Activated CD8-positive, alpha-beta T cell treated with anti-CD3 and anti-CD28 coated beads for 36 hours (primary cell): ENCODE measurements at regions not wholly inside any gene's neighbourhood (a gene's known extent, or its start where the extent isn't known, plus 50 kb on each side); places are given as distances from the start of the nearest gene placed in this dataset.

ENCODE experiments used
- ATAC-seq: fragments of 200-7000 bp; cut with Tn5 transposase; one replicate; pipeline ENCODE4 v1.10.0; 2021; ENCODE audit warnings: mild to moderate bottlenecking, moderate library complexity
- CTCF ChIA-PET: fragments of 350-600 bp; sonication (Branson Sonifier 250); formaldehyde crosslinking; loops from one replicate; lab custom pipeline; 2021; ENCODE audit warnings: antibody characterized with exemption; lab: Charles Lee
- POLR2A ChIA-PET: fragments of 350-600 bp; sonication (Branson Sonifier 250); formaldehyde crosslinking; loops from one replicate; lab custom pipeline; 2021; ENCODE audit warnings: antibody characterized with exemption; lab: Charles Lee
- DNase-seq: peaks from one replicate; pipeline ENCODE4 v3.0.0-alpha.2; 2020
- H3K27ac Mint-ChIP-seq: one replicate; pipeline ENCODE4 v1.8.0; 2021; ENCODE audit warnings: mild to moderate bottlenecking, mixed read lengths
- H3K27me3 Mint-ChIP-seq: one replicate; pipeline ENCODE4 v1.8.0; 2021; ENCODE audit warnings: mixed read lengths
- H3K36me3 Mint-ChIP-seq: one replicate; pipeline ENCODE4 v1.8.0; 2021; ENCODE audit warnings: low read depth, mixed read lengths
- H3K4me1 Mint-ChIP-seq: one replicate; pipeline ENCODE4 v1.8.0; 2021; ENCODE audit warnings: low read depth, mixed read lengths
- H3K4me3 Mint-ChIP-seq: one replicate; pipeline ENCODE4 v1.8.0; 2021; ENCODE audit warnings: mild to moderate bottlenecking, moderate library complexity, mixed read lengths
- H3K9me3 Mint-ChIP-seq: one replicate; pipeline ENCODE4 v1.8.0; 2021; ENCODE audit warnings: mixed read lengths
- CTCF ChIP-seq: fragments of 200-600 bp; IDR thresholded peaks from one replicate; pipeline ENCODE4 v1.8.0; 2022; ENCODE audit warnings: antibody characterized with exemption, mild to moderate bottlenecking
- intact Hi-C: fragments of 100-400 bp; cut with micrococcal nuclease; formaldehyde crosslinking; loops from one replicate; pipeline ENCODE4 v1.10.0; 2022

DNA sequence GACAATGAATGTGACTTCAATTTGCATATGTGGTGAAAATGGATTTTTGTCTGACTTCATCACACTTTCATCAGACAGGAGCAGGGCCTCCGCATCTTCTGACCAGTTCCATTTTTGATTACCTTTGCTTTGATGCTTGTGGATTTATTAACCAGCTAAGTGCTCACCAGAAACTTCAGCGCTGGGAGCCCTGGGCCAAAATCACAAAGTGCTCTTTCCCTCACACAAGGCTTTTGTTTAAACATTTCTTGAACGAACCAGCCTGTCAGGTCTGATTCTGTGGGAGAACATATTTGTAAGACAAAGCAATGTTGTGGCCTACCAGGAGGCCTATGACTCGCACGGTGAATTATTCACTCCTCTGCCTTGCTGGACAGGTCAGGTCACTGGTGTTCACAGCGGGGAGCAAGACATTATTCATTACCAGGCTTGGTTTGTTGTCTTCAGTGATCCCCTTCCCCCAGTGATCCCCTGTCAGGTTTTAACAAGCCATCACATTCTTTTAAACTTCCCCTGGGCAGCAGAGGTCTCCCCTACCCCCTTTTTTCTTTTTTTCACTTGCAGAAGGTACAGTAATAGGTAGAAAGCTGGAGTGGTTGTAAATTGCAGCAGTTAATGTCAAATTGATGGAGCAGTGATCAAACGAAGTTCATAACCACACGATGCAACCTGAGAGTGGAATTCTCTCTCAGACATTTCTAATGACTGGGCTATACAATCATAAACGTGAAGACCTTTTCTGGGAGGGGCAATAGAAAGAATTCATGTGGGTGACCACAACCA is 167.5 kb upstream of the PRICKLE1 start:
- DNase-seq: no peak
- Mint-ChIP-seq H3K27me3 (no peaks in the 10 kb centered on the region), H3K36me3 (no peaks in the 10 kb centered on the region), H3K27ac (no peak overlapping the region), H3K4me3 (no peak overlapping the region), H3K4me1 (no peaks in the 10 kb centered on the region), H3K9me3 (no peaks in the 10 kb centered on the region)
- intact Hi-C loops: no loop called here
- ATAC-seq: no peak
- POLR2A ChIA-PET: no interaction called here
- CTCF ChIA-PET: no interaction called here
- TF ChIP-seq CTCF: no peak

DNA sequence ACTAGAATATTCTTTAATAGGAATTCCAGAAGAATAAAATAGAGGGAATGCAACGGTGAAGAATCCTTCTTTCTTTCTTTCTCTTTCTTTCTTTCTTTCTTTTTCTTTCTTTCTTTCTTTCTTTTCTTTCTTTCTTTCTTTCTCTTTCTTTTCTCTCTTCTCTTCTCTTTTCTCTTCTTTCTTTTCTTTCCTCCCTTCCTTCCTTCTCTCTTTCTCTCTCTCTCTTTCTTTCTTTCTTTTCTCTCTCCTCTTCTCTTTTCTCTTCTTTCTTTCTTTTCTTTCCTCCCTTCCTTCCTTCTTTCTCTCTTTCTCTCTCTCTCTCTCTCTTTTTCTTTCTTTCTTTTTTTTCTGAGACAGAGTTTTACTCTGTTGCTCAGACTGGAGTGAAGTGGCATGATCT is 160.8 kb upstream of the PRICKLE1 start:
- H3K4me1 Mint-ChIP-seq: no peaks in the 10 kb centered on the region
- H3K4me3 Mint-ChIP-seq: no peak overlapping the region
- ChIA-PET POLR2A (no interaction called here), CTCF (no interaction called here)
- intact Hi-C loops: no loop called here
- DNase-seq: no peak
- H3K27ac Mint-ChIP-seq: no peak overlapping the region
- H3K36me3 Mint-ChIP-seq: no peaks in the 10 kb centered on the region
- no peak for TF ChIP-seq CTCF
- peaks cover 9% of the 10 kb centered on the region for H3K9me3 Mint-ChIP-seq
- no peak for ATAC-seq
- no peaks in the 10 kb centered on the region for H3K27me3 Mint-ChIP-seq

DNA sequence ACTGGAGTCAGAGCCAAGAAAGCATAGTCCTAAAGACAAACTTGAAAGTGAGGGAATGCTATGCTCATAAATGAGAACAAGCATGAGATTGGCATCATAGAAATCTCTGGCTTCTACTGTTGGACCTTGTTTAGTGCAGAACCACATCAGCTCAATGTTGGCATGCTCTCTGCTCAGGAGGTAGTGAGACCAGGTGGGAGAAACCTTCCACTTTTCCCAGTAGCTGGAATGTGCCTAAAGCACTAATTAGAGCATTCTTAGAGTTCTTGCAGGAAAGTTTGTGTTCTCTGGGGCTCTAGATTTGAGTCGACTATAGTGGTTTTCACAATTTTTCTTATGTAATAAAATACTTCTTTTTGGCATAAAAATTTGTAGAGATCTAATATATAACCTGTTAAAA is 159.7 kb upstream of the PRICKLE1 start:
- no peak for TF ChIP-seq CTCF

GRCh38 chr12:42744539-42745182 is 155.1 kb upstream of the PRICKLE1 start:
- no peak for DNase-seq
- Mint-ChIP-seq H3K4me3 (no peak overlapping the region), H3K27ac (no peak overlapping the region), H3K36me3 (no peaks in the 10 kb centered on the region), H3K9me3 (peaks cover 9% of the 10 kb centered on the region), H3K4me1 (no peaks in the 10 kb centered on the region), H3K27me3 (no peaks in the 10 kb centered on the region)
- intact Hi-C loops: no loop called here
- no peak for TF ChIP-seq CTCF
- no peak for ATAC-seq
- POLR2A ChIA-PET: no interaction called here
- CTCF ChIA-PET: no interaction called here

More for the DNA sequence above, 159.7 kb upstream of the PRICKLE1 start:
- Mint-ChIP-seq H3K36me3 (no peaks in the 10 kb centered on the region), H3K27me3 (no peaks in the 10 kb centered on the region), H3K4me3 (no peak overlapping the region), H3K9me3 (peaks cover 9% of the 10 kb centered on the region), H3K4me1 (no peaks in the 10 kb centered on the region), H3K27ac (no peak overlapping the region)
- DNase-seq (no peak), ATAC-seq (no peak)
- intact Hi-C loops: no loop called here
- ChIA-PET POLR2A (no interaction called here), CTCF (no interaction called here)

- H3K27ac Mint-ChIP-seq: no peak overlapping the region
- H3K36me3 Mint-ChIP-seq: no peaks in the 10 kb centered on the region
- ChIA-PET CTCF (no interaction called here), POLR2A (no interaction called here)
- no peak for TF ChIP-seq CTCF
- intact Hi-C loops: no loop called here
- DNase-seq (no peak), ATAC-seq (no peak)
- H3K27me3 Mint-ChIP-seq: no peaks in the 10 kb centered on the region
- no peak overlapping the region for H3K4me3 Mint-ChIP-seq
- H3K4me1 Mint-ChIP-seq: no peaks in the 10 kb centered on the region
- peaks cover 9% of the 10 kb centered on the region for H3K9me3 Mint-ChIP-seq
These were observed 153.2 kb upstream of the PRICKLE1 start for GRCh38 chr12:42742716-42743115.
